Activated T-cell treated with anti-CD3 and anti-CD28 coated beads for 24 hours (primary cell): ENCODE measurements at regions not wholly inside any gene's neighbourhood (a gene's known extent, or its start where the extent isn't known, plus 50 kb on each side); places are given as distances from the start of the nearest gene placed in this dataset.
"Not testable (repeated sequence)": the region's sequence is repeated elsewhere in the genome, so short reads cannot be mapped to it uniquely, and the experiment has no call there.

Experiments
- DNase-seq: peaks from one replicate; pipeline ENCODE4 v3.0.0-alpha.2; 2020; ENCODE audit warnings: low read depth

DNA sequence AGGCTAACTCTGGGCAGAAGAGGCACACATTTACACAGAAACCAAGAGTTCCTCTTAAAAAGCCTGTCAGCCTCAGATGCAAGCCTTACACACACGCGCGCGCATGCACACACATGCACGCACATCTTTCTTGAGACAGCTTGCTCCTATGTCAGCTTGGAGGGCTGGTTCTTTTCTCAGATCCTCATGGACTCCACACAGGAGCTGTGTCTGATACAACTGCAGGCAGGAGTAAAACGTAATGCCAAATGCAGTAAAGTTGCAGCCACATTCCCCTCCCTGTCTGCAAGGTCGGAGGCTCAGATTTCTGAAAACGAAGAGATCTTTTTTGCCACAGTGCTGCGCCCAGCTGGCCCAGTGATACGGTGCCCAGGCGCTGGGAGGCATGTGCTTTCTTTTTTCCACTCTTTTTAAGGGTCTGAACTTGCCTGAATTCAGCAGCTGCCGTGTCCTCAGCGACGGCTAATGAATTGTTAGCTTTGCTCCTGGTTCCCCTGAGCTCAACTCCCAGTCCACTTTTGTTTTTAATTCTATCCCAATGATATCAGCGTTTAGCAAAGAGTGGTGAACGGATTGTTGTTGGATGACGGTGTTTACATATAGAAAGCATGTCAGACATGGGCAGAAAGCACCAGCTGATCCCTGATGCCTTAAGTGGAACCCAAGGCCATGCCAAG is 72.9 kb upstream of the FOXN3 start:
- no peak for DNase-seq

- no peak for DNase-seq
These were observed 69.9 kb upstream of the FOXN3 start for GRCh38 chr14:89486961-89487360.

- no peak for DNase-seq
These were observed 69.5 kb upstream of the FOXN3 start for GRCh38 chr14:89486505-89486904.

DNA sequence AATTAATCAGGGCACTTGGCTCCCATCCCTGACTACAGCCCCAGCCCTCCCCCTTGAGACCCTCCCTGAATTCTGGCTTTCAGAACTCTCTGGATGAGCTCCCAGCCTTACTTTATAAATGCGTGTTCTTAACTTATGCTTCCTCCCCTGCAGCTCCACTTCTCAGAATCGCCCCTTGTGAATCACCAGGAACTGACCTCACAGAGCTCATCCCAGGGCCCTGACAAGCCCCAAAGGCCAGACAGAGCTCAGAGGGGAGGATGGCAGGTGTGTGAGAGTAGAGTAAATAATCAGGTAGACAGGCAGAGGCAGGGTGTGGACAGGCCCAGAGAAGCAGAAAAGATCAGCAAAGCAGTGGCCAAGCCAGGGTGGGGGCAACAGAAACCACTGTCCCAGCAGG is 68.2 kb upstream of the FOXN3 start:
- no peak for DNase-seq

DNA sequence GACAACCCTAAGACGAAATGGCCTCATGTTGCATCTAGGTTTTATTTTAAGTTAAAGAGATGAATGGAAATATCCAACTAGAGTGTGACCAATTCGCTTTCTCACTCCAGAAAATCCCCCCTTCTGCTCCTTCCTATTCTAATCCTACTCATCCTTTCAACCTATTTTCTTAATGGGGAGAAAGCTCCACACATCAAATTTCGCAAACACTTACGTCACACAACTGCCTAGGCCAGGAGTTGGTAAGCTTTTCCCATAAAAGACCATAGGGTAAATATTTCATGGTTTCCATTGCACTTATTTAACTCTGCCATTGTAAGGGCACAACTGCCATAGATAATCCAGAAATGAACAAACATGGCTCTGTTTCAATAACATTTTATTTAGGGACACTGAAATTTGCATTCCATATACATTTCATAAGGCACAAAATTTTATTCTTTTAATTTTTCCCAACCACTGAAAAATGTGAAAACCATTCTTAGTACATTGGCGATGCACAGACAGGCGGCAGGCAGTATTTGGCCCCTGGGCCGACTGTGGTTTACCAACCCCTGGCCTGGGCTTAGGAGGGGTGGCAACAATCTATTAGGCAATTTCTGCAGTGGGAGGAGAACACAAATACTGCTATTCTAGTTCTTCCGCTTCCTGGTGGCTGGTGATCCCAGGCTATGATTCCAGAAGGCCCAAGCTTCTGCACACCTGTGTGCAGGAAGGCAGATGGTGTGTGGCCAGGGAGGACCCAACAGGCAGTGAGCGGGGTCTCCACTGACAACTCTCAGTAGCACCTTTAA is 67.2 kb upstream of the FOXN3 start:
- no peak for DNase-seq

GRCh38 chr14:89481196-89481595 is 64.2 kb upstream of the FOXN3 start:
- DNase-seq, result no peak

DNA sequence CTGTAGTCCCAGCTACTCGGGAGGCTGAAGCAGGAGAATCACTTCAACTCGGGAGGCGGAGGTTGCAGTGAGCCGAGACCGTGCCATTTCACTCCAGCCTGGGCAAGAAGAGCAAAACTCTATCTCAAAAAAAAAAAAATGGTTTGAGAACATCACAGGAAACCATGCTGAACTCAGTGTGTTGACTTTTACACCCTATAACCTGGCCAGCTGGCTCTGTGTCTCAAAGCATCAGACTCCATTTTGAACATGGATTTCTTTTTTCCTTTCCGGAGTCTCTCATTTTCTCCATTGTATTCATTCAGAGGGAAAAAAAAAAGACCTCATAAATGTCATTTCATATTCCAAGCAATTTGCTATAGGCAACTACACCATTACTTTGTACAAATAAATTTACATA is 63.2 kb upstream of the FOXN3 start:
- no peak for DNase-seq

GRCh38 chr14:89479802-89480201 is 62.8 kb upstream of the FOXN3 start:
- DNase-seq, result no peak

GRCh38 chr14:89477391-89477790 is 60.4 kb upstream of the FOXN3 start:
- no peak for DNase-seq

GRCh38 chr14:89476354-89476896 is 59.4 kb upstream of the FOXN3 start:
- no peak for DNase-seq

DNA sequence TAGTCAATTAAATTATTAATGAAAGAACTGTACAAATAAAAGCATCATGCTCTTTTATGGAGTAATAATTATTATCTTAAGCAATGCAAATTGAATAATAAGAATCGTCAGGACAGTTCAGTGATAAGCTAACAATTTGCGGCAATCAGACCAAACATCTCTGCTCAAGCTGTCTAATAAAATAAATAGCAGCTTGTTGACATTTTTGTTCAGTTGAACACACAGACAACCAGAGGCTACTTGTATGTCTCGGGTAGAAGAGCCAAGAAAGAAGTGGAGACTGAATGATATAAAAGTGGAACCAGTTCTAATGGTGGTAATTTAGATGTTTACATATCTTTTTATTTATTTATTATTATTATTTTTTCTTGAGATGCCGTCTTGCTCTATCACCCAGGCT is 57.4 kb upstream of the FOXN3 start:
- no peak for DNase-seq

GRCh38 chr14:89473989-89474388 is 57.0 kb upstream of the FOXN3 start:
- DNase-seq, result no peak

DNA sequence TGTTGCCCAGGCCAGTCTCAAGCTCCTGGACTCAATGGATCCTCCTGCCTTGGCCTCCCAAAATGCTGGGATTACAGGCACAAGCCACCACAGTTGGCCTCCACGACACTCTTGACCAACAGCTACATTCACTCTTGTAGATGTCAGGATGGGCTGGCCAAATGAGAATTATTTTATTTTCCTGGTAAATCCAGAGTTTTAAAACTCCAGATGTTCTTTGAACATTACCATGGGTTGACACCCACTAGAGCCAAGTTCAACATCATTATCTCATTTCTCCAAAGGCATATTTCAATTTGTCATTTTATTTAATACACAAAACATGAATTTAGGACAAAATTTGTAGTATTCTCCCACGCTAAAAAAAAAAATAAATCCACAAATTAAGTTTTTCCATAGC is 56.5 kb upstream of the FOXN3 start:
- DNase-seq, result no peak

DNA sequence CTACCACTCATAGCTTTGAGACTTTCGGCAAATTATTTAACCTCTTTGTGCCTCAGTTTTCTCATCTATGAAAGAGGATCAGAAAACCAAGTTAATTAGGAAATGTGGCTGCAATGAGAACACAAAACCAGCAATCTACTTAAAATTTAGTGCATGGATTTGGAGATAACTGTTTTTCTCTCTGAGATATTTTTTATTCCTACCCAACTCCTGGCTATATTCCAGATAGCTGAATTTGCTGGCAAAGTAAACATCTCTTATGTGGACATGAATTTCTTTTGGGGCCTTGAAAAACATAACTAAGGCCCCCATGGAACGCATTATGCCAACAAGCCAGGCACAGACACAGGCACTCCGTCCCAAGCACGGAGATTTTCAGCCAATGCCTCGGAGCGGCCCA is 53.4 kb upstream of the FOXN3 start:
- no peak for DNase-seq

DNA sequence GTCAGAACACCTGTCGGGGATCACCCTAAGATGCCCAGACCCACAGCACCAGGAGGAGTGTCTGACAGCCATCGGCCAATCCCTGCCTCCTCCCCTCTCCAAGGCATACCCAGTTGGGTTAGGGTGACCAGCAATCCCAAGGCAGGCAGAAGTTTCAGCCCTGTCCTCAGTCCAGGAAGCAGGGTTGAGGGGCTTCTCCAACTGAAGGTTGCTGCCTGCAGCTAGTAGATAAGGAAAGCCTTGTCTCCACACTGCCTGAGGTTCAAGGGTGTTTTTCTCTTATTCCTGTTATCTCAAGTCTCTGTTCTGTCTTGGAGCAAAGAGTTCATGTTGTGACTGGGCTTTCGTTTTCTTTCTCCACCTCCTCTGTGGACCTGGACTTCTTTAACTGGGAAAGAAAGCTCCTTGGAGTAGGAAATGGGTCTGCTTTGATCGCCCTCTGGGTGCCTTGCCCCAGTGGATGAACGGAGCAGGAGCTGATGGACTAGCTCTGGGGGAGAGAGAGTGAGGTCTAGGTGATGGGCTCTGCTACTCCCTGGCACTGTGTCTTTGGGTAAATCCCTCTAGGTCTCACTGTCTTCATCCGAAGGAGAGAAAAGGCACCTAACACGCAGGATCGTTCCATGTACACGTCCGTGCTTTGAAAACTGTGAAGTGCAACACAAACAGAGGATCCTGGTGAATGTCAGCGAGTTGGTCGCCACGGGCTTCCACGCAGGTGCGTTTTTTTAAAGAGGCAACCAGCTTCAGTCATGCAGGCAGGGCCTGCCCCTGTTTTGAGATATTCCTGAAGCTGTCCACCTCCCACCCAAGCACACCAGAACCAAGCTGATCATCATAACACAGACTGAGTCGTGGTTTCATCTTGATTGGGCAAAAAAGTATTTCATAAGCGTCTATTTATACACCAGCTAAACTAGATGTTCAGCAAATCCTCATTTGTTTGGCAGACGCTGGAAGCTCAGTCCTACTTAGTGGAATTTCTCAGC is 52.5 kb upstream of the FOXN3 start:
- DNase-seq, result no peak

- no peak for DNase-seq
These were observed 51.5 kb upstream of the FOXN3 start for GRCh38 chr14:89468566-89468965.

GRCh38 chr14:89468030-89468429 is 51.0 kb upstream of the FOXN3 start:
- not testable (repeated sequence) for DNase-seq

- no peak for DNase-seq
These were observed 49.9 kb upstream of the FOXN3 start for GRCh38 chr14:89466944-89467343.
